ENCODE measurements at regions not wholly inside any gene's neighbourhood (a gene's known extent, or its start where the extent isn't known, plus 50 kb on each side); places are given as distances from the start of the nearest gene placed in this dataset.

- TF ChIP-seq CTCF (IDR thresholded peaks at IDR 0.05): no peak
- no peak for TF ChIP-seq POLR2A (IDR thresholded peaks at IDR 0.05)
- TF ChIP-seq POLR2AphosphoS5 (IDR thresholded peaks at IDR 0.05): no peak
Observed at GRCh38 chr12:24476310-24476709, 472.6 kb downstream of the BCAT1 start.

Data from stomach (tissue), 4 donors.